Midbrain (tissue), 1 donor: ENCODE measurements at regions not wholly inside any gene's neighbourhood (a gene's known extent, or its start where the extent isn't known, plus 50 kb on each side); places are given as distances from the start of the nearest gene placed in this dataset.
"Not testable (repeated sequence)": the region's sequence is repeated elsewhere in the genome, so short reads cannot be mapped to it uniquely, and the experiment has no call there.

ENCODE experiments used
- DNase-seq: peaks from one replicate; lab custom pipeline; 2025; lab: John Stamatoyannopoulos, UW

- no peak for DNase-seq
Observed at GRCh38 chrX:44785652-44786051, 58.2 kb upstream of the DUSP21 start.

- no peak for DNase-seq
Observed at GRCh38 chrX:44784241-44784640, 59.6 kb upstream of the DUSP21 start.

GRCh38 chrX:44778254-44778653, 65.6 kb upstream of the DUSP21 start:
- DNase-seq: no peak

GRCh38 chrX:44775726-44776125, 68.1 kb upstream of the DUSP21 start:
- no peak for DNase-seq

GRCh38 chrX:44774066-44774465, 69.8 kb upstream of the DUSP21 start:
- DNase-seq: not testable (repeated sequence)

- no peak for DNase-seq
Observed at GRCh38 chrX:44770121-44770520, 73.7 kb upstream of the DUSP21 start.

- no peak for DNase-seq
Observed at GRCh38 chrX:44767308-44767707, 76.5 kb upstream of the DUSP21 start.

GRCh38 chrX:44765556-44765955, 78.3 kb upstream of the DUSP21 start:
- DNase-seq: no peak

GRCh38 chrX:44747969-44748368, 95.9 kb upstream of the DUSP21 start:
- DNase-seq: no peak

- DNase-seq: no peak
Observed at GRCh38 chrX:44747317-44747716, 96.5 kb upstream of the DUSP21 start.

- DNase-seq: no peak
Observed at GRCh38 chrX:44744799-44745198, 99.0 kb upstream of the DUSP21 start.

GRCh38 chrX:44742480-44743155, 101.2 kb upstream of the DUSP21 start:
- no peak for DNase-seq

- not testable (repeated sequence) for DNase-seq
Observed at GRCh38 chrX:44741859-44742258, 102.0 kb upstream of the DUSP21 start.

GRCh38 chrX:44741458-44741857, 102.4 kb upstream of the DUSP21 start:
- DNase-seq: not testable (repeated sequence)

GRCh38 chrX:44735498-44735897, 108.3 kb upstream of the DUSP21 start:
- DNase-seq: no peak

GRCh38 chrX:44733931-44734330, 109.9 kb upstream of the DUSP21 start:
- DNase-seq: no peak

GRCh38 chrX:44731160-44731559, 112.7 kb upstream of the DUSP21 start:
- DNase-seq: no peak

- DNase-seq: no peak
Observed at GRCh38 chrX:44723426-44723825, 120.4 kb upstream of the DUSP21 start.

- DNase-seq: no peak
Observed at GRCh38 chrX:44708470-44708869, 135.4 kb upstream of the DUSP21 start.

- DNase-seq: no peak
Observed at GRCh38 chrX:44705817-44706551, 137.8 kb upstream of the DUSP21 start.

GRCh38 chrX:44698357-44698756, 145.5 kb upstream of the DUSP21 start:
- DNase-seq: no peak

GRCh38 chrX:44693255-44693654, 150.6 kb upstream of the DUSP21 start:
- DNase-seq: no peak

GRCh38 chrX:44690129-44690528, 147.5 kb upstream of the FUNDC1 start:
- no peak for DNase-seq
